T-helper 17 cell (primary cell): ENCODE measurements at regions not wholly inside any gene's neighbourhood (a gene's known extent, or its start where the extent isn't known, plus 50 kb on each side); places are given as distances from the start of the nearest gene placed in this dataset.

Experiments
- ATAC-seq: fragments of 150-1000 bp; cut with Tn5 transposase; 2 replicates; pipeline ENCODE4 v1.10.0; 2021; ENCODE audit warnings: mild to moderate bottlenecking, moderate library complexity
- DNase-seq, 3 donors: peaks; one replicate each; pipeline versions ENCODE4 v3.0.0 to v3.0.0-alpha.2; 2020 to 2021
- H3K9me3 ChIP-seq: one replicate; pipeline ENCODE4 v1.7.0; 2013; ENCODE audit warnings: low read length, mild to moderate bottlenecking; ENCODE audit not compliant: control insufficient read depth, poor library complexity, severe bottlenecking
- H3K27ac Mint-ChIP-seq: one replicate; pipeline ENCODE4 v1.8.0; 2022; ENCODE audit warnings: mild to moderate bottlenecking, moderate library complexity, mixed read lengths
- H3K27me3 Mint-ChIP-seq: one replicate; pipeline ENCODE4 v1.8.0; 2022; ENCODE audit warnings: mixed read lengths
- H3K36me3 Mint-ChIP-seq: one replicate; pipeline ENCODE4 v1.8.0; 2022; ENCODE audit warnings: low read depth, mixed read lengths
- H3K4me1 Mint-ChIP-seq: one replicate; pipeline ENCODE4 v1.8.0; 2022; ENCODE audit warnings: mild to moderate bottlenecking, mixed read lengths
- H3K4me3 Mint-ChIP-seq: one replicate; pipeline ENCODE4 v1.8.0; 2022; ENCODE audit warnings: mild to moderate bottlenecking, moderate library complexity, mixed read lengths

DNA sequence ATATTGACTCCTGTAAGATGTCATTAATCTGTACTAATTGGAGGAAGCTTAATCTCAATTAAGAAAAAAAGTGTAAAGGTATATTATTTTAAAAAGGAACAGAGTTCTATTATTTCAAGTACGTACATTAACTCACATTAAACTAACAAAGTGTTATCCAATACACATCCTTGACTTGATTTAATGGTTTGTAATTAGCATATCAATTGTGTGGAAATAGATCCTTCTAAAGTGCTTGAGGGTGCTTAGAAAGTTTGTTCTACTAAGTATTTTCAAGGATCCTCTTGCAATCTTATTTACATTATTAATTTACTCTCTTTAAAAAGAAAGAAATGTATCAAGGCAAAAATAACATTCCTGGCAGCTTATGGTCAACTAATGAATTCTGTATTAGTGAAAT is 720.3 kb downstream of the KCNJ3 start:
- Mint-ChIP-seq H3K4me1 (no peaks in the 10 kb centered on the region), H3K27ac (no peak overlapping the region), H3K36me3 (no peaks in the 10 kb centered on the region), H3K27me3 (no peaks in the 10 kb centered on the region), H3K4me3 (no peak overlapping the region)
- ATAC-seq, result no peak
- no peaks in the 10 kb centered on the region for H3K9me3 ChIP-seq
- no peak for DNase-seq

DNA sequence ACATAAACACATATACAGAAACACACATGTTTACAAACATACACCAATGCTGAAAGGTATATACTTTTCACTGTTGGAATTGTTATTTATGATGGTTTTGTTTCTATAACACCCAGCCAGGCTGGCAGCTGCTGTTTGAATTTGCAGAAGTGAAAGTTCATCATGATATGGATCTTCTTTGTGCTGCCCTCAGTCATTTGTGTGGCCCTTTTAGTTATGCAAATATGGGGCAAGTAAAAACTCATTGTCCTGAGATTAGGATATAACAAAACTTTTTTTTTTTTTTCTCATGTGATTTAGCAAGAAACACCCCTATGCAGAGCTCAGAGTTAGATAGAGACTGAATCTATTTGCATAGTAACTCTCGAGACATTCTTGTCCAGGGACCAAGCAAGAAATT is 714.1 kb downstream of the KCNJ3 start:
- H3K9me3 ChIP-seq, result no peaks in the 10 kb centered on the region
- no peaks in the 10 kb centered on the region for H3K27me3 Mint-ChIP-seq
- no peak for DNase-seq
- no peak for ATAC-seq
- H3K27ac Mint-ChIP-seq, result no peak overlapping the region
- no peak overlapping the region for H3K4me3 Mint-ChIP-seq
- H3K4me1 Mint-ChIP-seq, result no peaks in the 10 kb centered on the region
- H3K36me3 Mint-ChIP-seq, result no peaks in the 10 kb centered on the region

DNA sequence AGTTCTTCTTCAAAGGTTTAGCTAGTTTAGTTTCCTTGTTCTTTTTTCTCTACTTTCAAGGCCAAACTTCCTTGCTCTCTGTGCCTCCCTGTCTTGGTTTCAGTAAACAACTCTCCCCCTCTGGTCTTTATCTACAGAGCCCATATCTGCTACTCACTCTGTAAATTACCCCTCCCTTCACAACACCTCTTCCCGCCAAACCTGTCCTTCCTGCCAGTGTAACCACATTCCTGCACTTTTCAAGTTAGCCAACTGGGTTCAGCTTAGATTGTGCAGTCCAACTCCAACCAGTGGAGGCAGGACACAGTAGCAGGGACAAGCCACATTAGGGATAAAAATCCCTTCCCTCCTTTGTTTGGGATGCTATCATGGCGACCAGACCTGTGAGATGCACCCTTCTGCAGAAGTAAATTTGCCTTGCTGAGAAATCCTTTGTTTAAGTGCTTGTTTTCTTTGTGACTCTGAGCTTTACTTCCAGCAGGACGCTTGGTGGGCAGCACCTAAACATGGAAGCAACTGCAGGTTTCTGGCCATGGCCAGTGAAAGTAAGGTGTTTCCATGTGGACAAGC is 706.0 kb downstream of the KCNJ3 start:
- H3K36me3 Mint-ChIP-seq, result no peaks in the 10 kb centered on the region
- DNase-seq, result no peak
- H3K9me3 ChIP-seq, result no peaks in the 10 kb centered on the region
- no peaks in the 10 kb centered on the region for H3K27me3 Mint-ChIP-seq
- ATAC-seq, result no peak
- H3K4me3 Mint-ChIP-seq, result no peak overlapping the region
- no peak overlapping the region for H3K27ac Mint-ChIP-seq
- no peaks in the 10 kb centered on the region for H3K4me1 Mint-ChIP-seq

DNA sequence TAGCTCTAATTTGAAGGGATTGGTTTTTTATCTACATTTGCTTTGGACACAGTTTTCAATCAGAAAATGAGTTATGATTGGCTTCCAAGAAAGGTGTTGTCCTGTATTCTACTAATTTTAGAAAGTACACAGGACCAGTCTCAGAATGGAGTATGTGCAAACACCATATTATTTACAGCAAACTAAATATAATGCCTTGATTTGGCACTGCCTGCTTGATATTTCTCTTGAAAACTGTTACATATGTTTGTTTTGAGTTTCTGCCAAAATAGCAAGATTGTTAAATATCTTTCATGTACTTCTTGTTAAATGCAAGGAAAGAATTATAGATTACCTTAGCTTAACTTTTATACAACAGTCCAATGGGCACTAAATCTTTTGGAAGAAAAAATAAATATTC is 694.9 kb downstream of the KCNJ3 start:
- no peaks in the 10 kb centered on the region for H3K36me3 Mint-ChIP-seq

DNA sequence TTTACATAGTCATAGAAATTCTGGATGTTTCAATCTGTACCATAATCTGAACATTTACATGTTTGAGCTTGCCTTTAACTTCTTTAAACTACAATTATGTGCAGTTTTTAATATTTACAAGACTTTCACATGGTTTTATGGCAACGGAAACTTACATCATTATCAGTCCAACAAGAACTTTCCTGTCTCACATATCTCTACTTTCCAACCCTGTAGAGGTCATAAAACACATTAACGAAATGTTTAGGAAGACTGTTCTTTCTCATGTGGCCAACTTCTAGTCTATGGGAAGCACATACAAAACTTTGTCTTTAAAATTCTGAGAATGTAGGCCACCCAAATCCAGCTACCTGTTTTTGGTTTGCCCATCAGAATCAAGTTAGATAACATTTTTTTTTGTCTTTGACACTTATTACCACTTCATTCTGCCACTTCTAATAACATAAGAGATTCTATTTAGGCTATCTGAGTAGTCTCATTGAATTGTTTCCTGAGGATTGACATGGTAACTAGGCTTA is 693.2 kb downstream of the KCNJ3 start:
- H3K4me3 Mint-ChIP-seq, result no peak overlapping the region
- H3K27me3 Mint-ChIP-seq, result peaks cover 2% of the 10 kb centered on the region
- ATAC-seq, result no peak
- no peak for DNase-seq
- H3K9me3 ChIP-seq, result peaks cover 2% of the 10 kb centered on the region
- H3K27ac Mint-ChIP-seq, result no peak overlapping the region
- H3K4me1 Mint-ChIP-seq, result no peaks in the 10 kb centered on the region
- no peaks in the 10 kb centered on the region for H3K36me3 Mint-ChIP-seq

More for the DNA sequence above, 694.9 kb downstream of the KCNJ3 start:
- Mint-ChIP-seq H3K27ac (no peak overlapping the region), H3K4me3 (no peak overlapping the region), H3K4me1 (no peaks in the 10 kb centered on the region), H3K27me3 (no peaks in the 10 kb centered on the region)
- no peak for DNase-seq
- H3K9me3 ChIP-seq, result peaks cover 2% of the 10 kb centered on the region
- ATAC-seq, result no peak

DNA sequence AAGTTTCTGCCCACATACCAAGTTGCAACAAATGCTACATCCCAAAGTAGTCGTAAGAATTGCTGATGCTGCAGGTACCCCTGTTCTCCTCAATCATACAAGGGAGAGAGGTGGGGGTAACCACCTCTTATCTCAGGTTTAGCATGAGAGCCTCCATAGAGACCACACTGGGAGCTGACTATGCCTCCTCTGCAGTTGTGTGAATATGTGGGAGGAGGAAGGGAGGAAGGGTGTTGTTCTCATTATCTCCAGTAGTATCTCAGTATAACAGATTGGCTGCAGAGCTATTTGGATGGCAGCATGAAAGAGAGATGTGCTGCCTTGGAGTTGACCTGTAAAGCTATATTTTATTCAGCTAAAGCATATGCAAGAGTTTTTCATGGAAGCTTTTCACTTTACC is 690.7 kb downstream of the KCNJ3 start:
- no peak overlapping the region for H3K27ac Mint-ChIP-seq

DNA sequence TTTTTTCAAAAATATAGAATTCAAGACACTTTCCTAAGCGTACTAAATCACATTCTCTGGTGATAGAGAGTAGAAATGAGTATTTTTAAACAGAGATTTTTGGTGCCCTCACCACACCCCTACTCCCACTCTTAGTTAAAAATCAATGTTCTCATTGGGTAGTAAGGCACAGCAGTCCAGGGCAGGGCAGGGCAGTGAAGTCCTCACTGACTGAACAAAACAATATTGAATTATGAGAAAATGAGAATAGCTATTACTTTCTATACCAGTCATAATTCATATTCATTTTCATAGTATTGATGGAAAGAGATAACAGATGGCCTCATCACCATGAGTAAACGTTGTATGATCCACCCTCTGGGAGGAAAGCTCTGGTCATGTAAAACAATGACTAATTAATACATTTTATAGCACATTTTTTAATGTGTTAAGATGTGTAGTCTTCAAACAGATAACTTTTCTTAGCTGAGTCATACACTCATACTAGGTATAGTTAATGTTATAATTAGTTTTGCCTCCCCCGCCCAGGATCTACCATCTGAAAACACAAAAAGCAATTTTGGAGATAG is 686.1 kb downstream of the KCNJ3 start:
- no peak overlapping the region for H3K4me3 Mint-ChIP-seq
- H3K4me1 Mint-ChIP-seq, result peaks cover under 1% of the 10 kb centered on the region
- H3K27me3 Mint-ChIP-seq, result peaks cover 6% of the 10 kb centered on the region
- H3K9me3 ChIP-seq, result peaks cover 2% of the 10 kb centered on the region
- H3K27ac Mint-ChIP-seq, result no peak overlapping the region
- no peak for DNase-seq
- ATAC-seq, result no peak
- no peaks in the 10 kb centered on the region for H3K36me3 Mint-ChIP-seq

More for the DNA sequence above, 690.7 kb downstream of the KCNJ3 start:
- H3K9me3 ChIP-seq, result peaks cover 2% of the 10 kb centered on the region
- peaks cover 6% of the 10 kb centered on the region for H3K27me3 Mint-ChIP-seq
- no peak for ATAC-seq
- DNase-seq, result no peak
- H3K36me3 Mint-ChIP-seq, result no peaks in the 10 kb centered on the region
- H3K4me3 Mint-ChIP-seq, result no peak overlapping the region
- no peaks in the 10 kb centered on the region for H3K4me1 Mint-ChIP-seq

DNA sequence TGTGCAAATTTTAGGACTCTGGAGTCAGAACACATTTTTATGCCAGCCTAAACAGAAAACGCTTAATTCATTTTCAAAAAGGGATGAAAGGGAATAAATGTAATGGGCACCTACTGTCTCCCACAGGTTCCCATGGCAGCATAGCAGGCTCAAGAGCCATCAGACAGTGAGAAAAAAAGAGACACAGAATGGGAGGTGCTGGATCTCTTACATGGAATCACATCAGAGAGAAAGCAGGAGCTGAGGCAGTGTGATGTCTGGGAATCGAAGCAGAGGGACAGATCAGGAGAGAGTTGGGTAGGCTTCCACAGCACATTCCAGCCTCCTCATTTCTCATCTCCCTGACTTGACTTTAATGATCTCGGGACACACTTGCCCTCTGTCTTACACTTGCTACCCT is 684.3 kb downstream of the KCNJ3 start:
- no peak for ATAC-seq
- peaks cover 5% of the 10 kb centered on the region for H3K4me1 Mint-ChIP-seq
- no peak for DNase-seq
- H3K27me3 Mint-ChIP-seq, result peaks cover 6% of the 10 kb centered on the region
- no peaks in the 10 kb centered on the region for H3K36me3 Mint-ChIP-seq
- H3K27ac Mint-ChIP-seq, result no peak overlapping the region
- no peak overlapping the region for H3K4me3 Mint-ChIP-seq
- no peaks in the 10 kb centered on the region for H3K9me3 ChIP-seq

DNA sequence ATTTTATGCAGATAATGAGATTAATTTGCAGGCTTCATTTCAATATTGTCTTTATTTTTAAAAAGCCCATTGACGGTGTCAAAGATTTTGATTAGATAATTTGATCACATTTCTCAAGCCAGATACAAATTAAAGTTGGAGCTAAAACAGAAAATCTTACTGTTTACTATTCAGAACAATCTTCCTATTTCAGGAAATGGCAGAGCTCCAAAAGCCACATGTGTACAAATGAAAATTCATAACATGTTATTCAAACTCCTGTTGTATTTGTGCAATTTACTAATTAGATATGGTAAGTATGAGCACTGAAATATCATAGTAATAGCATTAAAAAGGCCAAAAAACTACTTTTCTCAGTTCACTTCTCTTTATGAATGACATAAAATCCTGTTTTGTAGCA is 682.9 kb downstream of the KCNJ3 start:
- H3K9me3 ChIP-seq, result no peaks in the 10 kb centered on the region
- Mint-ChIP-seq H3K36me3 (no peaks in the 10 kb centered on the region), H3K4me3 (no peak overlapping the region), H3K27ac (no peak overlapping the region), H3K27me3 (peaks cover 2% of the 10 kb centered on the region), H3K4me1 (peaks cover 5% of the 10 kb centered on the region)
- DNase-seq, result no peak
- ATAC-seq, result no peak

DNA sequence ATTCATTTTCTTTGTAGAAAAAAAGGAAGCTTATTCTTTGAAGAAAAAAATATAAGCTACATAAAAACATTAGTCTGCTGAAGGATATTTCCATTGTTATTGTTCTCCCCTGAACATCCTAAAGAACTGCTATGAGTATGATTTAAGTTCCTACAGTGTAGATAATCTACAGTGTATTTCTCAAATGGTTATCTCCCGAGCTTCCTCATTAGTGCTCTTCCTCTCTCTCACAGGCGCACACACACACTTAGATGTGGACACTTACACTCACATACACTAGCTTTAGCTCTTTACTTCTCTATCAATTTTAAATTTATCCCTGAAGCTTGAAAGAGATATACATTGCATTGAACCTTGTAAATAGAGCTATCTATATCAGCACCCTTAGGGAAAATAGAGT is 681.0 kb downstream of the KCNJ3 start:
- Mint-ChIP-seq H3K27me3 (no peaks in the 10 kb centered on the region), H3K27ac (no peak overlapping the region), H3K36me3 (no peaks in the 10 kb centered on the region), H3K4me1 (peaks cover 5% of the 10 kb centered on the region), H3K4me3 (no peak overlapping the region)
- H3K9me3 ChIP-seq, result no peaks in the 10 kb centered on the region
- no peak for ATAC-seq
- DNase-seq, result no peak

DNA sequence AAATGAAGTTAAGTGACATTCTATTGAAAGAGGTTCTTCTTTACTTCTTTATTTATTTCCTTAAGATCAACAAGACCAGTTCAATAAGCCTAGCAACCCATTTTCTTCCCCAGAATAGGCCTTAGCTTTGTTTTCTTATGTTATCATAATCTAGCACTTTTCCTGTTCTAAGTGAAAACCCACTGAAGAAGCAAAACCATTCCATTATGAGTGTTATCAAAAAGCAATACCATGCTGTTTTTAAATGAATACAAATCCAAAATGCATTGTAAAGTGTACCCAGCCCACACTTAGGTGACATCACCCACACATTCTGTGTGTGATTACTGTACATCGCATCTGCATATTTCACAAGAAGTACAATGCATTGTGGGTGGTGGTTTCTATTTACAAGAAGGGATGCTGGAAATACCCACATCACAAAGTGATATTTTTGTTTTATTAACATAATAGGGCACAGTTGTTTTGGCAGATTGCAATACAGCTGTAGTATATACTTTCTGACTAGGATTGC is 679.5 kb downstream of the KCNJ3 start:
- ATAC-seq (peak; percentile 51), DNase-seq (no peak)
- H3K36me3 Mint-ChIP-seq, result no peaks in the 10 kb centered on the region
- H3K4me3 Mint-ChIP-seq, result no peak overlapping the region
- H3K4me1 Mint-ChIP-seq, result peaks cover 5% of the 10 kb centered on the region
- H3K27me3 Mint-ChIP-seq, result no peaks in the 10 kb centered on the region
- H3K27ac Mint-ChIP-seq, result no peak overlapping the region
- H3K9me3 ChIP-seq, result no peaks in the 10 kb centered on the region

DNA sequence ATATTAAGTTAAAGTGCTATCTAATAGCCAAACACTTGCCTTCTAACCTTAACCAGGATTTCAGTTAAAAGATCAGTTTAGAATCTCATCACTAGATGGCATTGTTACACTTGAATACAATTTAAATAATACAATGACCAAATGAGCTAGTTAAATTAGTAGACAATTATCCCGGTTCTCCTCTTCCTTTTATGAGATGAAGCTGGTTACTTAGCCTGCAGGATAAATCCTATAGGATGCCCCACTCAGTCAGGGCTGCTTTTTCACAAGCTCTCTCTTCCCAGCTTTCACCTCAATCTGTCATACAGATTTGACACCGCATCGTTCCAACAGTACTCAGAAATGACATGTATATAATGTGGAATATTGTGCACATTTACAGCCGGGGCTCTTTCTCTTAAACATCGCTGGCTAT is 678.8 kb downstream of the KCNJ3 start:
- Mint-ChIP-seq H3K27me3 (no peaks in the 10 kb centered on the region), H3K36me3 (no peaks in the 10 kb centered on the region), H3K4me1 (peaks cover 5% of the 10 kb centered on the region), H3K4me3 (no peak overlapping the region), H3K27ac (no peak overlapping the region)
- ATAC-seq (no peak), DNase-seq (no peak)
- no peaks in the 10 kb centered on the region for H3K9me3 ChIP-seq

DNA sequence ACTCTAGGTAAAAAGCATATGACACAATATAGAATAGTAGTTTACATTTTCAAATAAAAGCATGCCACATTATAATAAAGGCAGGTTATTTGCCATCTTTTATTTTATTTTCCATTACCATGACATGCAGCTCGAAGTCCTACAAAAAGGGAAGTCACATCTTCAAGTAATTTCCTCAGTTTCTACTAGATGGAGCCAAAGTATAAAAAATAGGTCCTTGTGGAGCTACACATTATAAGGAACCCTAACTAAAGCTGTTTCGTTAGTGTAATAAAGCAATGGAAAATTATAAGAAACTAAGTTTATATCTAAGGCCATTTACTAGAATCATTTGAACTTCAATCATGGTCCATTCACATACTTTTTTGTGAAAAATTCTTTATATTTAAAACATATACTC is 674.5 kb downstream of the KCNJ3 start:
- ATAC-seq (no peak), DNase-seq (no peak)

DNA sequence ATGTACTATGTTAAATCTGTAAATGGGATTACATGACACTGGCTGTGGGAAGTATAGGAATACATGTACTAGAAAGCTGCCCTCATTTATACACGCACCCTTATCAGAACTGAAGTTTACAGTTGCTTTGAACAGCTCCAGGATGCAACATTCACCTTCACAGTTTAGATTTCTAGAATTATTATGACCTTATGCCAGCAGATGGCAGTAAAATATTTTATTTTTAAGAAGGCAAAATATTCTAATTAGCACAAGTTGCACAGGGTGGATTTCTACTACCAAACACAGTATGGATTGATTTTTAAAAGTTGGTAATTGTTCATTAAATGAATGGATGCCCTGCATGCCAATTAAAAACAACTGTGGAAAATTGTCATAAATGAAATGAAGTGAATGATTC is 670.4 kb downstream of the KCNJ3 start:
- ATAC-seq, result no peak
- Mint-ChIP-seq H3K36me3 (no peaks in the 10 kb centered on the region), H3K27ac (peak overlapping the region; percentile 14), H3K27me3 (no peaks in the 10 kb centered on the region), H3K4me3 (no peak overlapping the region), H3K4me1 (peaks cover 2% of the 10 kb centered on the region)
- H3K9me3 ChIP-seq, result no peaks in the 10 kb centered on the region
- no peak for DNase-seq

More for the DNA sequence above, 674.5 kb downstream of the KCNJ3 start:
- H3K4me1 Mint-ChIP-seq, result peaks cover 2% of the 10 kb centered on the region
- H3K27ac Mint-ChIP-seq, result no peak overlapping the region
- no peaks in the 10 kb centered on the region for H3K27me3 Mint-ChIP-seq
- H3K36me3 Mint-ChIP-seq, result no peaks in the 10 kb centered on the region
- H3K9me3 ChIP-seq, result no peaks in the 10 kb centered on the region
- H3K4me3 Mint-ChIP-seq, result no peak overlapping the region
